ENCODE measurements at regions not wholly inside any gene's neighbourhood (a gene's known extent, or its start where the extent isn't known, plus 50 kb on each side); places are given as distances from the start of the nearest gene placed in this dataset.

DNA sequence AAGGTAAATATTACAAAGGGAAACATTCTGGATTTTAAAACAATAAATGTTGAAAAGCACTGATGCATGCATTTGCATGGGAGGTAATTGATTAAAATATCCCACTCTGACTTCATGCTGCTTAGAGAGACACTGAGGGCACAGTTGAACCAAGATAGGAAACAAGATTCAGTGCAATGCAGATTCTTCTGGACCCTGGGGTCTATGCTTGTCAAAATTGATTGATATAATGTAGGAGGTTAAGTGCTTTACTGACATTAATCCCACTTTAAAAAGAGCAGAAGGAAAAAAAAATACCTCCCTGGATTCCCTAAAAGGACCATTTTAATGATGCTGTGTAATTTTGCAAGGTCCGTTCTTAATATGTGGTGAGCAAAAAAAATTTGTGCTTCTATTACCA is 454.2 kb downstream of the GABRB3 start:
- Histone ChIP-seq H3K36me3 (ENCODE audit: control insufficient read depth, insufficient read depth, low read length) (no peaks in the 10 kb centered on the region), H3K27me3 (ENCODE audit: control insufficient read depth, insufficient read depth, low read length) (no peaks in the 10 kb centered on the region), H3K4me1 (ENCODE audit: control insufficient read depth, insufficient read depth, low read length) (no peaks in the 10 kb centered on the region), H3K27ac (ENCODE audit: low read length) (no peak overlapping the region), H3K4me3 (ENCODE audit: low read length) (no peak overlapping the region), H3K9me3 (ENCODE audit: control insufficient read depth, insufficient read depth, low read length) (peaks cover 8% of the 10 kb centered on the region)
- no peaks in the 10 kb centered on the region for H3K27me3 Mint-ChIP-seq (ENCODE audit: low read depth in 2 of 2)
- intact Hi-C loops (cut with micrococcal nuclease) = no loop called here
- H3K4me3 Mint-ChIP-seq = no peak overlapping the region
- H3K4me1 Mint-ChIP-seq = no peaks in the 10 kb centered on the region
- ATAC-seq (no peak), DNase-seq (no peak)
- H3K9me3 Mint-ChIP-seq = peaks cover 18 to 24% of the 10 kb centered on the region in 2 donors
- WGBS (ENCODE audit: insufficient coverage) = 100% methylated on average over 1 of the region's 1 CpG
- no peak for TF ChIP-seq CTCF (IDR thresholded peaks at IDR 0.05)
- no peak overlapping the region for H3K27ac Mint-ChIP-seq
- no peaks in the 10 kb centered on the region for H3K36me3 Mint-ChIP-seq

DNA sequence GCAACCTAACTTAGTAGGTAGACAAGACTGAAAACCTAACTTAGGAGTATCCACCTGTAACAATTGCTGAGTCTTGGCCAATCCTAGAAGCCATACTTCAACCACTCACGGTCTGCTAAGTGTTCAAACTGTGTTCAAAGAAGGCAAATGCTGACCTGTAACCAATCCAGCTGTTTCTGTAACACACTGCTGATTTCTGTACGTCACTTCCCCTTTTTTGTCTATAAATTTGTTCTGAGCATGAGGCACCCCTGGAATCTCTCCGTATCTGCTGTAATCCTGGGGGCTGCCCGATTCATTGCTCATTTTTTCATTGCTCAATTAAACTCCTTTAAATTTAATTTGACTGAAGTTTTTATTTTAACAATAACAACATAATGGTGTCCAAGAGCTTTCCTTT is 451.4 kb upstream of the ATP10A start:
- WGBS (ENCODE audit: insufficient coverage) = 53% methylated on average over 4 of the region's 4 CpGs
- H3K27ac ChIP-seq (ENCODE audit: low read length) = no peak overlapping the region
- no peak for ATAC-seq
- no peak for TF ChIP-seq CTCF (IDR thresholded peaks at IDR 0.05)
- H3K27me3 ChIP-seq (ENCODE audit: control insufficient read depth, insufficient read depth, low read length) = no peaks in the 10 kb centered on the region
- Mint-ChIP-seq H3K27ac (no peak overlapping the region), H3K36me3 (no peaks in the 10 kb centered on the region), H3K4me1 (no peaks in the 10 kb centered on the region), H3K9me3 (peaks cover 14 to 25% of the 10 kb centered on the region in 2 donors), H3K27me3 (ENCODE audit: low read depth in 2 of 2) (no peaks in the 10 kb centered on the region), H3K4me3 (no peak overlapping the region)
- no peaks in the 10 kb centered on the region for H3K36me3 ChIP-seq (ENCODE audit: control insufficient read depth, insufficient read depth, low read length)
- H3K9me3 ChIP-seq (ENCODE audit: control insufficient read depth, insufficient read depth, low read length) = peaks cover 10% of the 10 kb centered on the region
- no peak overlapping the region for H3K4me3 ChIP-seq (ENCODE audit: low read length)
- intact Hi-C loops (cut with micrococcal nuclease) = no loop called here
- H3K4me1 ChIP-seq (ENCODE audit: control insufficient read depth, insufficient read depth, low read length) = no peaks in the 10 kb centered on the region
- no peak for DNase-seq

- ATAC-seq = no peak
- no peaks in the 10 kb centered on the region for H3K36me3 ChIP-seq (ENCODE audit: control insufficient read depth, insufficient read depth, low read length)
- H3K27me3 Mint-ChIP-seq (ENCODE audit: low read depth in 2 of 2) = no peaks in the 10 kb centered on the region
- peaks cover 2% of the 10 kb centered on the region for H3K9me3 ChIP-seq (ENCODE audit: control insufficient read depth, insufficient read depth, low read length)
- TF ChIP-seq CTCF (IDR thresholded peaks at IDR 0.05) = no peak
- WGBS (ENCODE audit: insufficient coverage) = 79% methylated on average over 3 of the region's 4 CpGs
- no peak overlapping the region for H3K4me3 ChIP-seq (ENCODE audit: low read length)
- peaks cover 13 to 14% of the 10 kb centered on the region in 2 donors for H3K9me3 Mint-ChIP-seq
- intact Hi-C loops (cut with micrococcal nuclease) = no loop called here
- no peak overlapping the region for H3K4me3 Mint-ChIP-seq
- H3K27ac ChIP-seq (ENCODE audit: low read length) = no peak overlapping the region
- no peak for DNase-seq
- no peaks in the 10 kb centered on the region for H3K4me1 Mint-ChIP-seq
- H3K27ac Mint-ChIP-seq = no peak overlapping the region
- H3K36me3 Mint-ChIP-seq = no peaks in the 10 kb centered on the region
- H3K27me3 ChIP-seq (ENCODE audit: control insufficient read depth, insufficient read depth, low read length) = no peaks in the 10 kb centered on the region
- no peaks in the 10 kb centered on the region for H3K4me1 ChIP-seq (ENCODE audit: control insufficient read depth, insufficient read depth, low read length)
These were observed 448.6 kb upstream of the ATP10A start for GRCh38 chr15:26311710-26312236.

DNA sequence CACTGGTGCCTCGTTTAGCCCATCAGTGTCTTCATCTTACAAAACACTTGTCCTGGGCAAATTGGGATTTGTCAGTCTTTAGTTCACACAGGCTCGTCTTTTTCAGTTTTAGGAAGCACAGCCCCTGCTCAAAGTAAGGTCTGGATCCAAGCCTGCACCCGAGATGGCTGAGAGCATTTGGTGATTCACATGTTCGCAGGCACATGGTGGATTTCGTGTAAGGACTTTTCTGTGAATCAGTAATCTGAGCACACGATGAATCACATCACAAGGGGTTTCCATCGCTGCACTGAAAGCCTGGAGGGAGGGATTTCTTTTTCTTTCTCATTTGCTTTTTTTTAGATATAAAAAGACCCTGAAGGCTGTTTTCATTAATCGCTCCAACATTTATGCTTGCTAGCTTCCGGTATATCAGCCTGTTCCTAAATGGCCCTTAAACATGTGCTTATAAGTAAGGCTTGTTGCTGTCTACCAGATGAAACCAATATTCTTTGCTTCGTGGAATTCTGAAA is 435.6 kb upstream of the ATP10A start:
- Histone ChIP-seq H3K27ac (ENCODE audit: low read length) (no peak overlapping the region), H3K4me1 (ENCODE audit: control insufficient read depth, insufficient read depth, low read length) (no peaks in the 10 kb centered on the region), H3K36me3 (ENCODE audit: control insufficient read depth, insufficient read depth, low read length) (no peaks in the 10 kb centered on the region), H3K9me3 (ENCODE audit: control insufficient read depth, insufficient read depth, low read length) (no peaks in the 10 kb centered on the region), H3K4me3 (ENCODE audit: low read length) (no peak overlapping the region), H3K27me3 (ENCODE audit: control insufficient read depth, insufficient read depth, low read length) (no peaks in the 10 kb centered on the region)
- WGBS (ENCODE audit: insufficient coverage) = 87% methylated on average over 10 of the region's 10 CpGs
- H3K27ac Mint-ChIP-seq = no peak overlapping the region
- ATAC-seq = no peak
- H3K9me3 Mint-ChIP-seq = peaks cover 0 to 5% of the 10 kb centered on the region in 2 donors
- intact Hi-C loops (cut with micrococcal nuclease) = no loop called here
- no peaks in the 10 kb centered on the region for H3K4me1 Mint-ChIP-seq
- no peak for TF ChIP-seq CTCF (IDR thresholded peaks at IDR 0.05)
- no peaks in the 10 kb centered on the region for H3K36me3 Mint-ChIP-seq
- H3K27me3 Mint-ChIP-seq (ENCODE audit: low read depth in 2 of 2) = no peaks in the 10 kb centered on the region
- no peak overlapping the region for H3K4me3 Mint-ChIP-seq
- no peak for DNase-seq

All from natural killer cell (primary cell).